ENCODE measurements at regions not wholly inside any gene's neighbourhood (a gene's known extent, or its start where the extent isn't known, plus 50 kb on each side); places are given as distances from the start of the nearest gene placed in this dataset.

DNA sequence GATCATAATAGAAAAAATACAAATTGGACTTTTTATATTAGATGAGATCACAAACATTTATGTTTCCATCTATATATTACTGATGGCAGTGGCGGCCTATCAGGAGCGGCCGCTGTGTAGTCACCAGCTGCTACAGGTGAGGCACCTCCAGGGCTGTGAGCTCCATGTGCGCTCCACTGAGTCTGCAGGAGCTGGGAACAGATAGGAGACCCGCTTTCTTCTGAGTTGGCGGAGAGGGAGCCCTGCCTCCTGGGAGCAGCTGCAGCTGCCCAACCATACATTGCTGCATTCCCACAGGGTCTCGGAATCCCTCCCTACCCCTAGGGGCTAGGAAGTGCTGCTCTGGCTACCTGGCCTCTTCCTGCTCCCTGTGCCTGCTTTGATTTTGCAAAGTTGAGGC lies 812.9 kb downstream of the PDHA2 start:
- no peak overlapping the region for H3K27ac ChIP-seq (replicated peaks)
- TF ChIP-seq, protein P1, sequence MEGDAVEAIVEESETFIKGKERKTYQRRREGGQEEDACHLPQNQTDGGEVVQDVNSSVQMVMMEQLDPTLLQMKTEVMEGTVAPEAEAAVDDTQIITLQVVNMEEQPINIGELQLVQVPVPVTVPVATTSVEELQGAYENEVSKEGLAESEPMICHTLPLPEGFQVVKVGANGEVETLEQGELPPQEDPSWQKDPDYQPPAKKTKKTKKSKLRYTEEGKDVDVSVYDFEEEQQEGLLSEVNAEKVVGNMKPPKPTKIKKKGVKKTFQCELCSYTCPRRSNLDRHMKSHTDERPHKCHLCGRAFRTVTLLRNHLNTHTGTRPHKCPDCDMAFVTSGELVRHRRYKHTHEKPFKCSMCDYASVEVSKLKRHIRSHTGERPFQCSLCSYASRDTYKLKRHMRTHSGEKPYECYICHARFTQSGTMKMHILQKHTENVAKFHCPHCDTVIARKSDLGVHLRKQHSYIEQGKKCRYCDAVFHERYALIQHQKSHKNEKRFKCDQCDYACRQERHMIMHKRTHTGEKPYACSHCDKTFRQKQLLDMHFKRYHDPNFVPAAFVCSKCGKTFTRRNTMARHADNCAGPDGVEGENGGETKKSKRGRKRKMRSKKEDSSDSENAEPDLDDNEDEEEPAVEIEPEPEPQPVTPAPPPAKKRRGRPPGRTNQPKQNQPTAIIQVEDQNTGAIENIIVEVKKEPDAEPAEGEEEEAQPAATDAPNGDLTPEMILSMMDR (IDR thresholded peaks at IDR 0.05; ENCODE audit: insufficient read depth, low read length), result no peak
- TF ChIP-seq SPI1 (IDR thresholded peaks at IDR 0.05; ENCODE audit: borderline replicate concordance, low read depth) (no peak), POLR2AphosphoS5 (IDR thresholded peaks at IDR 0.05; ENCODE audit: low read depth) (no peak), GABPA (IDR thresholded peaks at IDR 0.05; ENCODE audit: low read depth) (no peak)
- TF ChIP-seq, protein P2, sequence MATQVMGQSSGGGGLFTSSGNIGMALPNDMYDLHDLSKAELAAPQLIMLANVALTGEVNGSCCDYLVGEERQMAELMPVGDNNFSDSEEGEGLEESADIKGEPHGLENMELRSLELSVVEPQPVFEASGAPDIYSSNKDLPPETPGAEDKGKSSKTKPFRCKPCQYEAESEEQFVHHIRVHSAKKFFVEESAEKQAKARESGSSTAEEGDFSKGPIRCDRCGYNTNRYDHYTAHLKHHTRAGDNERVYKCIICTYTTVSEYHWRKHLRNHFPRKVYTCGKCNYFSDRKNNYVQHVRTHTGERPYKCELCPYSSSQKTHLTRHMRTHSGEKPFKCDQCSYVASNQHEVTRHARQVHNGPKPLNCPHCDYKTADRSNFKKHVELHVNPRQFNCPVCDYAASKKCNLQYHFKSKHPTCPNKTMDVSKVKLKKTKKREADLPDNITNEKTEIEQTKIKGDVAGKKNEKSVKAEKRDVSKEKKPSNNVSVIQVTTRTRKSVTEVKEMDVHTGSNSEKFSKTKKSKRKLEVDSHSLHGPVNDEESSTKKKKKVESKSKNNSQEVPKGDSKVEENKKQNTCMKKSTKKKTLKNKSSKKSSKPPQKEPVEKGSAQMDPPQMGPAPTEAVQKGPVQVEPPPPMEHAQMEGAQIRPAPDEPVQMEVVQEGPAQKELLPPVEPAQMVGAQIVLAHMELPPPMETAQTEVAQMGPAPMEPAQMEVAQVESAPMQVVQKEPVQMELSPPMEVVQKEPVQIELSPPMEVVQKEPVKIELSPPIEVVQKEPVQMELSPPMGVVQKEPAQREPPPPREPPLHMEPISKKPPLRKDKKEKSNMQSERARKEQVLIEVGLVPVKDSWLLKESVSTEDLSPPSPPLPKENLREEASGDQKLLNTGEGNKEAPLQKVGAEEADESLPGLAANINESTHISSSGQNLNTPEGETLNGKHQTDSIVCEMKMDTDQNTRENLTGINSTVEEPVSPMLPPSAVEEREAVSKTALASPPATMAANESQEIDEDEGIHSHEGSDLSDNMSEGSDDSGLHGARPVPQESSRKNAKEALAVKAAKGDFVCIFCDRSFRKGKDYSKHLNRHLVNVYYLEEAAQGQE (IDR thresholded peaks at IDR 0.05; ENCODE audit: insufficient replicate concordance, low read depth), result no peak
- no peaks in the 10 kb centered on the region for H3K27me3 ChIP-seq (ENCODE audit: insufficient read depth, poor library complexity, severe bottlenecking)
- H3K4me3 ChIP-seq (replicated peaks; ENCODE audit: insufficient read depth, low read length), result no peak overlapping the region
- no peak for DNase-seq (ENCODE audit: low read depth in 1 of 2, low spot score in 1 of 2)

DNA sequence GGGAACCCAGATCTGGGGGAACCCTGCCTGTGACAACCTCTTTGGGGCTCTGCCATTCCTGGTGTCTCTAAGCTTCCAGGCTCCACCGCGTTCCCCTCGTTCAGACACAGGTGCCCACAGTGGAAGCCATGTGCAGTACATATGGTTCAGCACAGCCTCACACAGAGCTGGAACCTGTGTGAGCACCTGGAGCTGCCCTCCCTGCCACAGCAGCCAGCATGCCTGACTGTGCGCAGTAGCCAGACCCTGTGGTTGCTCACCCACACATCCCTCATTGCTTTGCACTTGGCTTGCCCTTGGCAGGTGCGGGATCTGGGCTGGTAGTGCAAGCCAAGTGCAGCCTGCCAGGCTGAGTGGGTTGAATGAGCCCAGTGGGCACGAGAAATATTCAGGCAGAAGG lies 814.2 kb downstream of the PDHA2 start:
- Histone ChIP-seq H3K27me3 (ENCODE audit: insufficient read depth, poor library complexity, severe bottlenecking) (no peaks in the 10 kb centered on the region), H3K4me3 (replicated peaks; ENCODE audit: insufficient read depth, low read length) (no peak overlapping the region), H3K27ac (replicated peaks) (no peak overlapping the region)
- no peak for DNase-seq (ENCODE audit: low read depth in 1 of 2, low spot score in 1 of 2)
- TF ChIP-seq POLR2AphosphoS5 (IDR thresholded peaks at IDR 0.05; ENCODE audit: low read depth), result no peak
- TF ChIP-seq GABPA (IDR thresholded peaks at IDR 0.05; ENCODE audit: low read depth), result no peak
- TF ChIP-seq, protein P2 (IDR thresholded peaks at IDR 0.05; ENCODE audit: insufficient replicate concordance, low read depth), result no peak
- TF ChIP-seq, protein P1 (IDR thresholded peaks at IDR 0.05; ENCODE audit: insufficient read depth, low read length), result no peak
- no peak for TF ChIP-seq SPI1 (IDR thresholded peaks at IDR 0.05; ENCODE audit: borderline replicate concordance, low read depth)

DNA sequence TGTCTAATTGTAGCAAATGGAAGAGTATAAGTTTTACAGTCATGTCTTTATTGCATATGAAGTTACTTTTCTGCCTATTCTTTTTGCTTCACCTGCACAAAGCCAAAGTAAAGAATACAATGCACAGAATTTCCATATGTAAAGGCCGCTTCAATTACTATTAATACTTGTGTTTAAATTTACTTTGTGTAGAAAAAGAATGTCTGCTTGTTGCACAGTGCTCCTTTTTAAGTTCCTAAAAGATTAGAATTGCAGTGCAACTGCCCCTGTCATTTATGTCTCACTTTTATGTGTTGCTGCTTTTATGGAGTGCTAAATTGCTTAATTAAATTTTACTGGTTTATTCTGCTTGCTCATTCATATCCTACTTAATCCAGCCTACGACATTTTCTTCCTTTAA lies 830.5 kb downstream of the PDHA2 start:
- Histone ChIP-seq H3K27ac (replicated peaks) (no peak overlapping the region), H3K4me3 (replicated peaks; ENCODE audit: insufficient read depth, low read length) (no peak overlapping the region), H3K27me3 (ENCODE audit: insufficient read depth, poor library complexity, severe bottlenecking) (no peaks in the 10 kb centered on the region)
- TF ChIP-seq POLR2AphosphoS5 (IDR thresholded peaks at IDR 0.05; ENCODE audit: low read depth) (no peak), GABPA (IDR thresholded peaks at IDR 0.05; ENCODE audit: low read depth) (no peak), SPI1 (IDR thresholded peaks at IDR 0.05; ENCODE audit: borderline replicate concordance, low read depth) (no peak)
- TF ChIP-seq, protein P1 (IDR thresholded peaks at IDR 0.05; ENCODE audit: insufficient read depth, low read length), result no peak
- TF ChIP-seq, protein P2 (IDR thresholded peaks at IDR 0.05; ENCODE audit: insufficient replicate concordance, low read depth), result no peak
- DNase-seq (ENCODE audit: low read depth in 1 of 2, low spot score in 1 of 2), result no peak

Data from HL-60 (cell line).